Liver (tissue), 3 donors: ENCODE measurements at regions not wholly inside any gene's neighbourhood (a gene's known extent, or its start where the extent isn't known, plus 50 kb on each side); places are given as distances from the start of the nearest gene placed in this dataset.

Experiments
- CTCF ChIP-seq: fragments of 150-350 bp; IDR thresholded peaks from 2 replicates; pipeline ENCODE4 v1.5.1; 2017; ENCODE audit warnings: improper control_type of control experiment, low read depth, low read length; ENCODE audit not compliant: missing input control
- EGR1 ChIP-seq, 2 donors: IDR thresholded peaks; 2 replicates each; pipeline ENCODE4 v1.6.1; 2016 to 2018; ENCODE audit warnings: antibody characterized with exemption in 2 of 2, low read depth in 2 of 2
- GABPA ChIP-seq, 2 donors: IDR thresholded peaks in 1 of 2; conservative IDR thresholded peaks in 1 of 2; 2 replicates each; pipeline ENCODE4 v1.6.1; 2016; ENCODE audit warnings: antibody characterized with exemption in 2 of 2, mild to moderate bottlenecking in 1 of 2, moderate library complexity in 1 of 2
- HNF4A ChIP-seq, 2 donors: conservative IDR thresholded peaks; 2 replicates each; pipeline ENCODE4 v1.6.1; 2016; ENCODE audit warnings: antibody characterized with exemption in 2 of 2, mild to moderate bottlenecking in 2 of 2
- JUND ChIP-seq, 2 donors: IDR thresholded peaks; 2 replicates each; pipeline ENCODE4 v1.6.1; 2016; ENCODE audit warnings: antibody characterized with exemption in 2 of 2
- RAD21 ChIP-seq, 2 donors: IDR thresholded peaks; 2 replicates each; pipeline ENCODE4 v1.6.1; 2016; ENCODE audit warnings: antibody characterized with exemption in 2 of 2, mild to moderate bottlenecking in 2 of 2
- REST ChIP-seq: IDR thresholded peaks from 2 replicates; pipeline ENCODE4 v1.6.1; 2016; ENCODE audit warnings: antibody characterized with exemption, mild to moderate bottlenecking
- RXRA ChIP-seq, 2 donors: IDR thresholded peaks; 2 replicates each; pipeline ENCODE4 v1.6.1; 2017 to 2018; ENCODE audit warnings: antibody characterized with exemption in 2 of 2, mild to moderate bottlenecking in 1 of 2
- TAF1 ChIP-seq: conservative IDR thresholded peaks from 2 replicates; pipeline ENCODE4 v1.6.1; 2016; ENCODE audit warnings: antibody characterized with exemption, mild to moderate bottlenecking
- YY1 ChIP-seq: IDR thresholded peaks from 2 replicates; pipeline ENCODE4 v1.6.1; 2016; ENCODE audit warnings: antibody characterized with exemption, mild to moderate bottlenecking
- ZBTB33 ChIP-seq: IDR thresholded peaks from 2 replicates; pipeline ENCODE4 v1.6.1; 2016; ENCODE audit warnings: antibody characterized with exemption
- TF ChIP-seq, protein P1 (sequence below): IDR thresholded peaks from 2 replicates; pipeline ENCODE4 v1.6.1; 2016; ENCODE audit warnings: antibody characterized with exemption
- TF ChIP-seq, protein P2 (sequence below): IDR thresholded peaks from 2 replicates; pipeline ENCODE4 v1.6.1; 2016; ENCODE audit warnings: antibody characterized with exemption
- donor health status: healthy.
- donor health status: healthy.

DNA sequence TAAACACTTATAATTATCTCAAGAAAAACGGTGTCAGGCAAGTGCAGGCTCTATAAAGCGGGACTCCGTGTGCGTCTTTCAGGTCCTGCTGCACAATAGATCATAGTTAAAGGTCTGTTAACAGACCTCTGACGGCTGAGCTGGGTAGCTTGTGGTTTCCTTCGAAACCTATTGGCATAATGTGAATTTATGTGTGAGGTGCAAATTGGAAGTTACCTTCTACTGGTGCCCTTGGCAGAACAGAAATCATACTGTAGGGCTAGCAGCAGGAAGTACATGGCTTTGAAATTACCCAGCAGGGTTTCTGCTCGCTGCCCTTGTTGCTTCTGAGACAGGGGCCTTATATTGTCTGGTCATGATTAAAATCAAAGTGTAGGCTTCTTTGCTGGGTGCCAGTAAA is 216.4 kb upstream of the HAND2 start:
- TF ChIP-seq CTCF, result no peak
- no peak for TF ChIP-seq YY1
- TF ChIP-seq RXRA (IDR thresholded peaks at IDR 0.05), result no peak
- TF ChIP-seq, protein P1, sequence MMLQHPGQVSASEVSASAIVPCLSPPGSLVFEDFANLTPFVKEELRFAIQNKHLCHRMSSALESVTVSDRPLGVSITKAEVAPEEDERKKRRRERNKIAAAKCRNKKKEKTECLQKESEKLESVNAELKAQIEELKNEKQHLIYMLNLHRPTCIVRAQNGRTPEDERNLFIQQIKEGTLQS, result no peak
- TF ChIP-seq EGR1 (IDR thresholded peaks at IDR 0.05; ENCODE audit: low read depth in 2 of 2), result no peak
- TF ChIP-seq GABPA (IDR thresholded peaks at IDR 0.05 in 1 of 2, conservative IDR thresholded peaks at IDR 0.05 in 1 of 2), result no peak
- TF ChIP-seq, protein P2, sequence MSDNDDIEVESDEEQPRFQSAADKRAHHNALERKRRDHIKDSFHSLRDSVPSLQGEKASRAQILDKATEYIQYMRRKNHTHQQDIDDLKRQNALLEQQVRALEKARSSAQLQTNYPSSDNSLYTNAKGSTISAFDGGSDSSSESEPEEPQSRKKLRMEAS, result no peak
- TF ChIP-seq JUND (IDR thresholded peaks at IDR 0.05), result no peak
- TF ChIP-seq REST, result no peak
- TF ChIP-seq TAF1, result no peak
- TF ChIP-seq ZBTB33, result no peak
- no peak for TF ChIP-seq HNF4A (conservative IDR thresholded peaks at IDR 0.05)
- TF ChIP-seq RAD21 (IDR thresholded peaks at IDR 0.05), result no peak
